HepG2 (cell line): ENCODE measurements at regions not wholly inside any gene's neighbourhood (a gene's known extent, or its start where the extent isn't known, plus 50 kb on each side); places are given as distances from the start of the nearest gene placed in this dataset.

ENCODE experiments used
- ATAC-seq: fragments of 200-7000 bp; cut with Tn5 transposase; 3 replicates; pipeline ENCODE4 v1.9.1; 2020; ENCODE audit warnings: mild to moderate bottlenecking, moderate library complexity
- BruUV-seq: library from RNA; stranded (reverse); fragments of 400-500 nt; replicated peaks from 2 replicates; lab custom pipeline; 2021; lab: Mats Ljungman, UMichigan
- CTCF ChIA-PET: fragments of 300-600 bp; formaldehyde crosslinking; extraction: SDS; loops from one replicate; lab custom pipeline; 2021; ENCODE audit warnings: low total read pairs, inconsistent platforms, low intra/inter-chr PET ratio; lab: Yijun Ruan, JAX
- POLR2A ChIA-PET: fragments of 350-600 bp; sonication (Branson Sonifier 250); formaldehyde crosslinking; loops from one replicate; lab custom pipeline; 2020; ENCODE audit warnings: antibody characterized with exemption, inconsistent platforms; lab: Yijun Ruan, JAX
- DNase-seq: peaks from one replicate; pipeline ENCODE4 v3.0.0-alpha.2; 2015; ENCODE audit warnings: low spot score
- FAIRE-seq: peaks from 3 replicates; lab custom pipeline; 2011; peaks lifted over from hg19 to GRCh38; lab: Jason Lieb, UNC
- H2AFZ ChIP-seq: one replicate; pipeline ENCODE4 v1.6.1; 2011; ENCODE audit warnings: low read length, inconsistent platforms
- H3K27ac ChIP-seq: fragments of 300-600 bp; 3 replicates; pipeline ENCODE4 v1.8.0; 2011; ENCODE audit warnings: mixed run types, mild to moderate bottlenecking, mixed read lengths, low read length, inconsistent platforms; ENCODE audit not compliant: insufficient read depth; ENCODE audit errors: extremely low read length
- H3K27me3 ChIP-seq, 2 experiments: fragments of 200-600 bp in 1 of 2; 2 replicates in 1 of 2; 3 replicates in 1 of 2; pipeline versions ENCODE4 v1.6.0 to v1.8.0; 2011; ENCODE audit warnings: low read length in 2 of 2, mild to moderate bottlenecking in 2 of 2, moderate library complexity in 2 of 2, inconsistent platforms in 1 of 2; ENCODE audit not compliant: insufficient read depth in 2 of 2, control insufficient read depth in 1 of 2
- H3K36me3 ChIP-seq, 2 experiments: fragments of 200-600 bp in 1 of 2; replicated peaks in 1 of 2; 2 replicates in 1 of 2; 3 replicates in 1 of 2; pipeline versions ENCODE4 v1.5.1 to v1.8.0; 2011; ENCODE audit warnings: low read length in 2 of 2, inconsistent platforms in 1 of 2; ENCODE audit not compliant: insufficient read depth in 2 of 2, control insufficient read depth in 1 of 2
- H3K4me1 ChIP-seq: 2 replicates; pipeline ENCODE4 v1.5.1; 2012; ENCODE audit warnings: low read length, inconsistent platforms; ENCODE audit not compliant: insufficient read depth
- H3K4me2 ChIP-seq: 2 replicates; pipeline ENCODE4 v1.6.0; 2011; ENCODE audit warnings: low read depth, low read length, inconsistent platforms
- H3K4me3 ChIP-seq, 3 experiments: fragments of 200-600 bp in 1 of 3; sonication (generic), shearing (Covaris generic) in 1 of 3; replicated peaks in 1 of 3; 2 replicates each; pipeline ENCODE4 v1.5.1; 2011 to 2016; ENCODE audit warnings: low read length in 3 of 3, inconsistent platforms in 2 of 3, low read depth in 2 of 3, mild to moderate bottlenecking in 2 of 3, control low read depth in 1 of 3, mixed read lengths in 1 of 3; ENCODE audit not compliant: insufficient read depth in 1 of 3
- H3K79me2 ChIP-seq: one replicate; pipeline ENCODE4 v1.6.1; 2011; ENCODE audit warnings: low read length, inconsistent platforms; ENCODE audit not compliant: insufficient read depth
- H3K9ac ChIP-seq: 2 replicates; pipeline ENCODE4 v1.6.0; 2011; ENCODE audit warnings: mild to moderate bottlenecking, low read depth, low read length, inconsistent platforms; ENCODE audit not compliant: insufficient read depth
- H3K9me3 ChIP-seq: 2 replicates; pipeline ENCODE4 v1.5.1; 2012; ENCODE audit warnings: mild to moderate bottlenecking, low read length
- H4K20me1 ChIP-seq: 2 replicates; pipeline ENCODE4 v1.6.0; 2011; ENCODE audit warnings: inconsistent platforms, mild to moderate bottlenecking, low read length, moderate library complexity; ENCODE audit not compliant: insufficient read depth
- DMAP1 ChIP-seq: IDR thresholded peaks from 2 replicates; pipeline ENCODE4 v1.6.1; 2016
- ELF3 ChIP-seq: IDR thresholded peaks from 2 replicates; pipeline ENCODE4 v1.6.1; 2016; ENCODE audit warnings: missing genetic modification reagents, missing compliant biosample characterization
- ETV5 ChIP-seq: IDR thresholded peaks from 2 replicates; pipeline ENCODE4 v1.6.1; 2018; ENCODE audit warnings: missing biosample characterization, missing genetic modification reagents, inconsistent platforms, borderline replicate concordance
- IRX3 ChIP-seq: sonication (generic); formaldehyde crosslinking; IDR thresholded peaks from 2 replicates; pipeline ENCODE4 v1.8.1; 2023; ENCODE audit warnings: mild to moderate bottlenecking, low read depth, missing genetic modification reagents, borderline replicate concordance
- JDP2 ChIP-seq: sonication (generic); formaldehyde crosslinking; IDR thresholded peaks from 2 replicates; pipeline ENCODE4 v1.8.1; 2022; ENCODE audit warnings: missing genetic modification reagents, borderline replicate concordance
- KDM3A ChIP-seq: IDR thresholded peaks from 2 replicates; pipeline ENCODE4 v1.6.1; 2018; ENCODE audit warnings: low read depth, missing compliant biosample characterization
- NR3C1 ChIP-seq: sonication (generic); formaldehyde crosslinking; IDR thresholded peaks from 2 replicates; pipeline ENCODE4 v1.4.0; 2020; ENCODE audit warnings: missing genetic modification reagents
- POLR2AphosphoS2 ChIP-seq: IDR thresholded peaks from 2 replicates; pipeline ENCODE4 v1.6.1; 2011; ENCODE audit warnings: low read depth, low read length, improper control_type of control experiment
- SIN3B ChIP-seq: fragments of 150-350 bp; IDR thresholded peaks from 2 replicates; pipeline ENCODE4 v1.6.1; 2014; ENCODE audit warnings: low read length
- TAF1 ChIP-seq: sonication (generic); formaldehyde crosslinking; IDR thresholded peaks from 2 replicates; pipeline ENCODE4 v1.4.0; 2020; ENCODE audit warnings: missing genetic modification reagents
- TOPORS ChIP-seq: sonication (generic); formaldehyde crosslinking; IDR thresholded peaks from 2 replicates; pipeline ENCODE4 v1.8.0; 2023; ENCODE audit warnings: mild to moderate bottlenecking, missing genetic modification reagents
- ZNF235 ChIP-seq: sonication (generic); formaldehyde crosslinking; IDR thresholded peaks from 2 replicates; pipeline ENCODE4 v1.8.1; 2023; ENCODE audit warnings: mild to moderate bottlenecking, missing genetic modification reagents, borderline replicate concordance
- ZNF263 ChIP-seq: sonication (generic); formaldehyde crosslinking; IDR thresholded peaks from 2 replicates; pipeline ENCODE4 v1.4.0; 2020; ENCODE audit warnings: missing genetic modification reagents
- ZNF354B ChIP-seq: sonication (generic); formaldehyde crosslinking; IDR thresholded peaks from 2 replicates; pipeline ENCODE4 v1.8.0; 2022; ENCODE audit warnings: mild to moderate bottlenecking, missing genetic modification reagents
- WGBS: methylation state at CpG from one replicate; pipeline ENCODE4 v1.1.6; 2017; ENCODE audit warnings: low lambda C conversion rate; 5-methylcytosine and 5-hydroxymethylcytosine counted together
- in situ Hi-C: cut with HindIII; loops from 2 replicates; pipeline ENCODE4 v1.10.0; 2017; ENCODE audit warnings: low pct_unique_long_range_greater_than_20kb; ENCODE audit not compliant: extremely low pct_ligation_motif_present
- intact Hi-C: fragments of 100-400 bp; cut with micrococcal nuclease; formaldehyde crosslinking; loops from one replicate; pipeline ENCODE4 v1.10.0; 2022; ENCODE audit not compliant: unreplicated experiment
- TF ChIP-seq, protein P1 (sequence below): sonication (generic); formaldehyde crosslinking; conservative IDR thresholded peaks from 2 replicates; pipeline ENCODE4 v1.4.0; 2020; ENCODE audit warnings: missing genetic modification reagents
- TF ChIP-seq, protein P2 (sequence below): IDR thresholded peaks from 2 replicates; pipeline ENCODE4 v1.6.1; 2016; ENCODE audit warnings: missing compliant biosample characterization, missing genetic modification reagents, borderline replicate concordance

DNA sequence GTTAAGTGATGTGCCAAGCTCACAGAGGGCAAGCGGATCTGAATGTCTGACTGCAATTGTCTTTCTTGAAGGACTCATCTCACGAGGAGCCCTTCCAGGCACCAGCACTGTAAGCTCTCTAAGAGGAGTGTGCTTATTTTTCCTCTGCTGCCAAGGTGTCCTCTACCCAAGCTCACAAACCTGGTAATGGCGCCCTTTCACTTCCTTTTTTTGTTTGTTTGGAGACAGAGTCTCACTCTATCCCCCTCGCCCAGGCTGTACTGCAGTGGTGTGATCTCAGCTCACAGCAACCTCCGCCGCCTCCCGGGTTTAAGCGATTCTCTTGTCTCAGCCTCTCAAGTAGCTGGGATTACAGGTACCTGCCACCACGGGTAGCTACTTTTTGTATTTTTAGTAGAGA lies 233.8 kb downstream of the MAP2K4 start:
- POLR2A ChIA-PET = no interaction called here
- DNase-seq (no peak), FAIRE-seq (no peak)
- in situ Hi-C loops = no loop called here
- intact Hi-C loops = no loop called here
- Histone ChIP-seq H2AFZ (no peak overlapping the region), H3K36me3 (no peaks in the 10 kb centered on the region), H4K20me1 (no peaks in the 10 kb centered on the region), H3K4me3 (no peak overlapping the region), H3K4me1 (no peaks in the 10 kb centered on the region), H3K4me2 (no peak overlapping the region), H3K9me3 (no peaks in the 10 kb centered on the region)
- WGBS = 48% methylated on average over 9 of the region's 9 CpGs
- CTCF ChIA-PET = no interaction called here
- TF ChIP-seq TAF1 (CRISPR knock-in tag) = no peak
- TF ChIP-seq POLR2AphosphoS2 = no peak
- no peak for TF ChIP-seq KDM3A
- TF ChIP-seq ZNF235 = no peak
- TF ChIP-seq, protein P1, sequence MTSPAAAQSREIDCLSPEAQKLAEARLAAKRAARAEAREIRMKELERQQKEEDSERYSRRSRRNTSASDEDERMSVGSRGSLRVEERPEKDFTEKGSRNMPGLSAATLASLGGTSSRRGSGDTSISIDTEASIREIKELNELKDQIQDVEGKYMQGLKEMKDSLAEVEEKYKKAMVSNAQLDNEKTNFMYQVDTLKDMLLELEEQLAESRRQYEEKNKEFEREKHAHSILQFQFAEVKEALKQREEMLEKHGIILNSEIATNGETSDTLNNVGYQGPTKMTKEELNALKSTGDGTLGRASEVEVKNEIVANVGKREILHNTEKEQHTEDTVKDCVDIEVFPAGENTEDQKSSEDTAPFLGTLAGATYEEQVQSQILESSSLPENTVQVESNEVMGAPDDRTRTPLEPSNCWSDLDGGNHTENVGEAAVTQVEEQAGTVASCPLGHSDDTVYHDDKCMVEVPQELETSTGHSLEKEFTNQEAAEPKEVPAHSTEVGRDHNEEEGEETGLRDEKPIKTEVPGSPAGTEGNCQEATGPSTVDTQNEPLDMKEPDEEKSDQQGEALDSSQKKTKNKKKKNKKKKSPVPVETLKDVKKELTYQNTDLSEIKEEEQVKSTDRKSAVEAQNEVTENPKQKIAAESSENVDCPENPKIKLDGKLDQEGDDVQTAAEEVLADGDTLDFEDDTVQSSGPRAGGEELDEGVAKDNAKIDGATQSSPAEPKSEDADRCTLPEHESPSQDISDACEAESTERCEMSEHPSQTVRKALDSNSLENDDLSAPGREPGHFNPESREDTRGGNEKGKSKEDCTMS (CRISPR knock-in tag) = no peak
- TF ChIP-seq DMAP1 (CRISPR knock-in tag) = no peak
- TF ChIP-seq ELF3 (CRISPR knock-in tag) = no peak
- no peak for TF ChIP-seq IRX3
- no peak for TF ChIP-seq ETV5
- TF ChIP-seq SIN3B = no peak
- TF ChIP-seq JDP2 (CRISPR knock-in tag) = no peak
- no peak for TF ChIP-seq NR3C1 (CRISPR knock-in tag)
- TF ChIP-seq TOPORS (CRISPR knock-in tag) = no peak
- no peak for TF ChIP-seq ZNF354B (CRISPR knock-in tag)
- TF ChIP-seq, protein P2, sequence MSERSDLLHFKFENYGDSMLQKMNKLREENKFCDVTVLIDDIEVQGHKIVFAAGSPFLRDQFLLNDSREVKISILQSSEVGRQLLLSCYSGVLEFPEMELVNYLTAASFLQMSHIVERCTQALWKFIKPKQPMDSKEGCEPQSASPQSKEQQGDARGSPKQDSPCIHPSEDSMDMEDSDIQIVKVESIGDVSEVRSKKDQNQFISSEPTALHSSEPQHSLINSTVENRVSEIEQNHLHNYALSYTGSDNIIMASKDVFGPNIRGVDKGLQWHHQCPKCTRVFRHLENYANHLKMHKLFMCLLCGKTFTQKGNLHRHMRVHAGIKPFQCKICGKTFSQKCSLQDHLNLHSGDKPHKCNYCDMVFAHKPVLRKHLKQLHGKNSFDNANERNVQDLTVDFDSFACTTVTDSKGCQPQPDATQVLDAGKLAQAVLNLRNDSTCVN (CRISPR knock-in tag) = no peak
- TF ChIP-seq ZNF263 = no peak
- TF ChIP-seq, all 625 proteins: peak for 0
- no peaks in the 10 kb centered on the region for H3K79me2 ChIP-seq
- ATAC-seq = no peak
- BruUV-seq = no TSS peak
- no peak overlapping the region for H3K27ac ChIP-seq
- H3K27me3 ChIP-seq = peaks cover 4 to 38% of the 10 kb centered on the region in 2 experiments; a peak in 3 of 5 replicates
- H3K9ac ChIP-seq = no peak overlapping the region
